ENCODE measurements at regions not wholly inside any gene's neighbourhood (a gene's known extent, or its start where the extent isn't known, plus 50 kb on each side); places are given as distances from the start of the nearest gene placed in this dataset.

GRCh38 chr16:79497606-79498350 lies 102.8 kb downstream of the MAF start:
- no peak for TF ChIP-seq ZNF462 (CRISPR knock-in tag; IDR thresholded peaks at IDR 0.05)
- no peak for TF ChIP-seq ZNF331 (CRISPR knock-in tag; IDR thresholded peaks at IDR 0.05; ENCODE audit: low read depth)
- no peak for TF ChIP-seq EZH2phosphoT487 (IDR thresholded peaks at IDR 0.05; ENCODE audit: unreplicated experiment)
- TF ChIP-seq ZNF114 (CRISPR knock-in tag; IDR thresholded peaks at IDR 0.05), result no peak
- no peak for TF ChIP-seq CREB1 (CRISPR knock-in tag; IDR thresholded peaks at IDR 0.05; ENCODE audit: low read depth)
- no peak for TF ChIP-seq EZH2 (IDR thresholded peaks at IDR 0.05; ENCODE audit: low read depth, unreplicated experiment)
- no peak for TF ChIP-seq STAT1 (IDR thresholded peaks at IDR 0.05; ENCODE audit: unreplicated experiment)
- TF ChIP-seq JUNB (IDR thresholded peaks at IDR 0.05; ENCODE audit: unreplicated experiment), result no peak
- TF ChIP-seq ETS1 (IDR thresholded peaks at IDR 0.05), result no peak
- no peak for TF ChIP-seq POLR2AphosphoS5 (IDR thresholded peaks at IDR 0.05; ENCODE audit: low read depth)
- TF ChIP-seq NANOG (IDR thresholded peaks at IDR 0.05; ENCODE audit: borderline replicate concordance), result no peak
- no peak for TF ChIP-seq CTCF (conservative IDR thresholded peaks at IDR 0.05; ENCODE audit: low read depth in 2 of 2)
- no peaks in the 10 kb centered on the region for H4K20me1 ChIP-seq (replicated peaks; ENCODE audit: insufficient read depth)
- H3K36me3 ChIP-seq (ENCODE audit: insufficient read depth), result no peaks in the 10 kb centered on the region
- Mint-ChIP-seq H3K27me3 (ENCODE audit: insufficient read depth, low read depth, poor library complexity) (no peaks in the 10 kb centered on the region), H3K9me3 (no peaks in the 10 kb centered on the region), H3K4me3 (no peak overlapping the region), H3K36me3 (ENCODE audit: low read depth) (no peaks in the 10 kb centered on the region), H3K4me1 (no peaks in the 10 kb centered on the region), H3K27ac (no peak overlapping the region)
- no peak overlapping the region for H3K4me2 ChIP-seq
- 0 out of 2 replicates have a peak, but pooled peaks cover 3% of the 10 kb centered on the region for H3K9me2 ChIP-seq (ENCODE audit: insufficient read depth)
- no peak overlapping the region for H2AFZ ChIP-seq
- H3K27ac ChIP-seq (ENCODE audit: low read depth), result no peak overlapping the region
- H3K27me3 ChIP-seq (ENCODE audit: insufficient read depth), result no peaks in the 10 kb centered on the region
- H3K4me3 ChIP-seq, result no peak overlapping the region
- no peaks in the 10 kb centered on the region for H3K4me1 ChIP-seq (ENCODE audit: insufficient read depth)
- no peak for DNase-seq (ENCODE audit: low spot score)
- ATAC-seq, result no peak
- no peaks in the 10 kb centered on the region for H3K79me2 ChIP-seq (replicated peaks; ENCODE audit: insufficient read depth)
- H3F3A ChIP-seq (replicated peaks; ENCODE audit: low read depth), result no peaks in the 10 kb centered on the region
